ENCODE measurements at regions not wholly inside any gene's neighbourhood (a gene's known extent, or its start where the extent isn't known, plus 50 kb on each side); places are given as distances from the start of the nearest gene placed in this dataset.

DNA sequence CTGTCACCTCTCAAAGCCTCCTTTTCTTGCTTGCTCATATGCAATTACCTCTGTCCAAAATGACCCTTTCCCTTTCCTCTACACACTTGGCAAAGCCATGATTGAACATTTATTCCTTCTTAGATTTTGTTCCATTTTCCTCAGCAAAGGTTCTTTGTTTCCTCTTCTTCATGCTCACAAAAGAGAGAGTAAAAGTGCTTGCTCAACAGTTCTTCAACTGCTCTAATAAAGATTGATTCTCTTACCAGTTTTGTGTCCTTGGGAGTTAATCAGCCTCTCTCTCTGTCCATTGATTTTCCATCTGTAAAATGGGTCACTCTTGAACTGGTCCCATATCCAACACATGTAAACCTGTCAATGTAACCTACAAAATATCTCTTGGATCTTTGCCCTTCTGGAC is 186.4 kb downstream of the WNT5A start:
- TF ChIP-seq, protein P1, sequence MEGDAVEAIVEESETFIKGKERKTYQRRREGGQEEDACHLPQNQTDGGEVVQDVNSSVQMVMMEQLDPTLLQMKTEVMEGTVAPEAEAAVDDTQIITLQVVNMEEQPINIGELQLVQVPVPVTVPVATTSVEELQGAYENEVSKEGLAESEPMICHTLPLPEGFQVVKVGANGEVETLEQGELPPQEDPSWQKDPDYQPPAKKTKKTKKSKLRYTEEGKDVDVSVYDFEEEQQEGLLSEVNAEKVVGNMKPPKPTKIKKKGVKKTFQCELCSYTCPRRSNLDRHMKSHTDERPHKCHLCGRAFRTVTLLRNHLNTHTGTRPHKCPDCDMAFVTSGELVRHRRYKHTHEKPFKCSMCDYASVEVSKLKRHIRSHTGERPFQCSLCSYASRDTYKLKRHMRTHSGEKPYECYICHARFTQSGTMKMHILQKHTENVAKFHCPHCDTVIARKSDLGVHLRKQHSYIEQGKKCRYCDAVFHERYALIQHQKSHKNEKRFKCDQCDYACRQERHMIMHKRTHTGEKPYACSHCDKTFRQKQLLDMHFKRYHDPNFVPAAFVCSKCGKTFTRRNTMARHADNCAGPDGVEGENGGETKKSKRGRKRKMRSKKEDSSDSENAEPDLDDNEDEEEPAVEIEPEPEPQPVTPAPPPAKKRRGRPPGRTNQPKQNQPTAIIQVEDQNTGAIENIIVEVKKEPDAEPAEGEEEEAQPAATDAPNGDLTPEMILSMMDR (IDR thresholded peaks at IDR 0.05): no peak
- H3K4me1 ChIP-seq (ENCODE audit: control insufficient read depth in 1 of 2, low read depth in 2 of 2): no peaks in the 10 kb centered on the region
- no peak for ATAC-seq (ENCODE audit: insufficient number of reproducible peaks, low FRiP score, low read depth)

DNA sequence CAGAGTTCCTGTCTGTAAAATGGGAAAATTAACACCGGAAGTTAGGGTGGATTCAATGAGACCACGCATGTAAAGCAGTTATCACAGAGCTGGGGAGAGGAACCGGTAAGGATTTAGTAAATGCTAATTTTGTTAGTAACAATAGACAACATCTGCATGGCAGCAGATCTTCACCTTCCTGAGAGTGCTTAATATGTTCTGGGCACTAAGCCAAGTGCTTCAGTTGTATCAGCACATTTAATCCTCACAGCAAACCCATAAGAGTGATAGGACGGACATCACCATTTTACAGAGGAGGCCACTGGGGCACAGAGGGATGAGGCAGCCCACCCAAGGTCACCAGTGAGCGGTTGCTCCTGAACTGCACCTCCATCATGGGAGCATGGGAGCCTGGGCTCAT is 189.4 kb downstream of the WNT5A start:
- H3K9me3 ChIP-seq: no peaks in the 10 kb centered on the region

More for the DNA sequence above, 186.4 kb downstream of the WNT5A start:
- Histone ChIP-seq H3K4me3 (no peak overlapping the region), H3K27ac (no peak overlapping the region), H3K9me3 (no peaks in the 10 kb centered on the region), H3K36me3 (no peaks in the 10 kb centered on the region), H3K27me3 (replicated peaks; ENCODE audit: insufficient read depth) (no peaks in the 10 kb centered on the region)
- DNase-seq (ENCODE audit: low spot score): no peak

DNA sequence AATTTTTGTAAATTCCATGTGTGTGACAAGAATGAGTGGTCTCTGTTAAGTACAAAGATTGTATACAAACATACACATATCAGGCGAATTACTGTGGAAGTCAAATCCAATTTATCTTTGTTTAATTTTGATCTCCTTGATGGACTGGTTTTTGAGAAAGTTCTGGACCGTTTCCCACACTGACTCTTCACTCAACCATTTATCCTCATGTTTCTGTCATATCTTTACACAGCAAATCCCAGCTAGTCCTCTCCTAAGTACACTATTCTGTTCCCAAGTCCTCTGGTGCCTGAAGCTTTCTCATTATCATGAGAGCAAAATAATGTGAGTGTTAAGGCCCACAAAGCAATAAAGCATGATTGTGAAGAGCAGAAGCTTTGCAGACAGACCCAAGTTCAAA is 189.9 kb downstream of the WNT5A start:
- H3K27me3 ChIP-seq (replicated peaks; ENCODE audit: insufficient read depth): no peaks in the 10 kb centered on the region
- no peak overlapping the region for H3K27ac ChIP-seq
- DNase-seq (ENCODE audit: low spot score) (no peak), ATAC-seq (ENCODE audit: insufficient number of reproducible peaks, low FRiP score, low read depth) (no peak)
- no peaks in the 10 kb centered on the region for H3K36me3 ChIP-seq
- TF ChIP-seq, protein P1 (IDR thresholded peaks at IDR 0.05): no peak
- H3K4me3 ChIP-seq: no peak overlapping the region
- no peaks in the 10 kb centered on the region for H3K4me1 ChIP-seq (ENCODE audit: control insufficient read depth in 1 of 2, low read depth in 2 of 2)
- H3K9me3 ChIP-seq: no peaks in the 10 kb centered on the region

More for the DNA sequence above, 189.4 kb downstream of the WNT5A start:
- TF ChIP-seq, protein P1 (IDR thresholded peaks at IDR 0.05): no peak
- no peak overlapping the region for H3K27ac ChIP-seq
- H3K27me3 ChIP-seq (replicated peaks; ENCODE audit: insufficient read depth): no peaks in the 10 kb centered on the region
- ATAC-seq (ENCODE audit: insufficient number of reproducible peaks, low FRiP score, low read depth): no peak
- H3K4me3 ChIP-seq: no peak overlapping the region
- no peaks in the 10 kb centered on the region for H3K36me3 ChIP-seq
- no peaks in the 10 kb centered on the region for H3K4me1 ChIP-seq (ENCODE audit: control insufficient read depth in 1 of 2, low read depth in 2 of 2)
- DNase-seq (ENCODE audit: low spot score): no peak

DNA sequence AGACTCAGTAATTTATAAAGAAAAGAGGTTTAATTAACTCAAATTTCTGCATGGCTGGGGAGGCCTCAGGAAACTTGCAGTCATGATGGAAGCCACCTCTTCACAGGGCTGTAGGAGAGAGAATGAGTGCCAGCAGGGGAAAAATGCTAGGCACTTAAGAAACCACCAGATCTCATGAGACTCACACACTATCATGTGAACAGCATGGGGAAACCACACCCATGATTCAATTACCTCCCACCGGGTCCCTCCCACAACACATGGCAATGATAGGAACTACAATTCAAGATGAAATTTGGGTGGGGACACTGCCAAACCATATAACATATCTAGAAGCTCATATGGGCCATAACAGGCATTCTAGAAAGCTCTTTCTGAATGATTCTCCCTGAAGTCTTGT is 190.3 kb downstream of the WNT5A start:
- no peak overlapping the region for H3K4me3 ChIP-seq
- no peaks in the 10 kb centered on the region for H3K27me3 ChIP-seq (replicated peaks; ENCODE audit: insufficient read depth)
- no peaks in the 10 kb centered on the region for H3K4me1 ChIP-seq (ENCODE audit: control insufficient read depth in 1 of 2, low read depth in 2 of 2)
- no peak for ATAC-seq (ENCODE audit: insufficient number of reproducible peaks, low FRiP score, low read depth)
- no peak for DNase-seq (ENCODE audit: low spot score)
- TF ChIP-seq, protein P1 (IDR thresholded peaks at IDR 0.05): no peak
- H3K27ac ChIP-seq: no peak overlapping the region
- no peaks in the 10 kb centered on the region for H3K36me3 ChIP-seq
- H3K9me3 ChIP-seq: no peaks in the 10 kb centered on the region

DNA sequence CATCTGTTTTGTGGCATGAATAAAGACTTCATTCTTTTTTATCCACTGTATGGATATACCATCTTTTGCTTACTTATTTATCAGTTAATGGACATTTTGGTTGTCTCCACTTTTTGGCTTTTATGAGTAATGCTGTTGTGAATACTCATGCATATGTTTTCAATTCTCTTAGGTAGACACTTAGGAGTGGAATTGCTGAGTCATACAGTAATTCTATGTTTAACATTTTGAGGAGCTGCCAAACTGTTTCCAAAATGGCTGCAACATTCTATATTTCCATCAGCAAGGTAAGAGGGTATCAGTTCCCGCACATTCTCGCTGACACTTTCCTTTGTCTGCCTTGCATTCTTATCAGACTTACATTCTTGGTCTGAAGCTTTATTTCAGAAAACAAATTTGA is 191.1 kb downstream of the WNT5A start:
- ATAC-seq (ENCODE audit: insufficient number of reproducible peaks, low FRiP score, low read depth) (no peak), DNase-seq (ENCODE audit: low spot score) (no peak)
- no peaks in the 10 kb centered on the region for H3K36me3 ChIP-seq
- H3K4me3 ChIP-seq: no peak overlapping the region
- H3K4me1 ChIP-seq (ENCODE audit: control insufficient read depth in 1 of 2, low read depth in 2 of 2): no peaks in the 10 kb centered on the region
- no peaks in the 10 kb centered on the region for H3K27me3 ChIP-seq (replicated peaks; ENCODE audit: insufficient read depth)
- no peak overlapping the region for H3K27ac ChIP-seq
- no peaks in the 10 kb centered on the region for H3K9me3 ChIP-seq
- TF ChIP-seq, protein P1 (IDR thresholded peaks at IDR 0.05): no peak

All from thoracic aorta (tissue), 2 donors.